ENCODE measurements at regions not wholly inside any gene's neighbourhood (a gene's known extent, or its start where the extent isn't known, plus 50 kb on each side); places are given as distances from the start of the nearest gene placed in this dataset.
A peak's percentile ranks its signal among the peaks of the same experiment; 100 is the strongest.

- no peak for DNase-seq
Measured at GRCh38 chr3:194218646-194219453, 82.9 kb downstream of the HES1 start.

GRCh38 chr3:194219826-194220410 lies 84.0 kb downstream of the HES1 start:
- peak; percentile 33 for DNase-seq

- DNase-seq, result no peak
Measured at GRCh38 chr3:194220901-194221326, 85.0 kb downstream of the HES1 start.

- no peak for DNase-seq
Measured at GRCh38 chr3:194221336-194221735, 85.4 kb downstream of the HES1 start.

GRCh38 chr3:194223951-194224350 lies 88.0 kb downstream of the HES1 start:
- no peak for DNase-seq

GRCh38 chr3:194224471-194225417 lies 88.8 kb downstream of the HES1 start:
- peak; percentile 31 for DNase-seq

- DNase-seq, result no peak
Measured at GRCh38 chr3:194225418-194225812, 89.5 kb downstream of the HES1 start.

- DNase-seq, result no peak
Measured at GRCh38 chr3:194225988-194226663, 90.2 kb downstream of the HES1 start.

GRCh38 chr3:194231929-194232832 lies 96.2 kb downstream of the HES1 start:
- DNase-seq, result no peak

GRCh38 chr3:194233150-194233549 lies 97.2 kb downstream of the HES1 start:
- DNase-seq, result no peak

- DNase-seq, result no peak
Measured at GRCh38 chr3:194235160-194235559, 99.2 kb downstream of the HES1 start.

- no peak for DNase-seq
Measured at GRCh38 chr3:194237110-194237509, 101.2 kb downstream of the HES1 start.

GRCh38 chr3:194240766-194241165 lies 104.8 kb downstream of the HES1 start:
- no peak for DNase-seq

- no peak for DNase-seq
Measured at GRCh38 chr3:194243172-194243837, 107.4 kb downstream of the HES1 start.

- no peak for DNase-seq
Measured at GRCh38 chr3:194244167-194244566, 107.0 kb downstream of the CPN2 start.

- DNase-seq, result no peak
Measured at GRCh38 chr3:194245474-194245873, 105.7 kb downstream of the CPN2 start.

- DNase-seq, result no peak
Measured at GRCh38 chr3:194245975-194246561, 105.1 kb downstream of the CPN2 start.

- no peak for DNase-seq
Measured at GRCh38 chr3:194246709-194247349, 104.3 kb downstream of the CPN2 start.

- peak; percentile 30 for DNase-seq
Measured at GRCh38 chr3:194247350-194247740, 103.8 kb downstream of the CPN2 start.

Data from tongue (tissue), 1 donor.